Stimulated activated CD8-positive, alpha-beta memory T cell treated with anti-CD3 and anti-CD28 coated beads, Interleukin-7, amount 100 ng/mL, for 24 hours (primary cell): ENCODE measurements at regions not wholly inside any gene's neighbourhood (a gene's known extent, or its start where the extent isn't known, plus 50 kb on each side); places are given as distances from the start of the nearest gene placed in this dataset.
"Not testable (repeated sequence)": the region's sequence is repeated elsewhere in the genome, so short reads cannot be mapped to it uniquely, and the experiment has no call there.

Experiments used
- DNase-seq: peaks from one replicate; pipeline ENCODE4 v3.0.0-alpha.2; 2020; ENCODE audit warnings: low read depth

- no peak for DNase-seq
These were observed 141.8 kb upstream of the BNIP2 start for GRCh38 chr15:59830873-59831272.

GRCh38 chr15:59830098-59830497 is 141.0 kb upstream of the BNIP2 start:
- no peak for DNase-seq

- DNase-seq, result no peak
These were observed 139.7 kb upstream of the BNIP2 start for GRCh38 chr15:59828861-59829260.

- no peak for DNase-seq
These were observed 139.1 kb upstream of the BNIP2 start for GRCh38 chr15:59828263-59828662.

- DNase-seq, result no peak
These were observed 136.8 kb upstream of the BNIP2 start for GRCh38 chr15:59825901-59826300.

- no peak for DNase-seq
These were observed 132.2 kb upstream of the BNIP2 start for GRCh38 chr15:59821286-59821685.

GRCh38 chr15:59819092-59819491 is 130.0 kb upstream of the BNIP2 start:
- no peak for DNase-seq

GRCh38 chr15:59818336-59818735 is 129.2 kb upstream of the BNIP2 start:
- no peak for DNase-seq

GRCh38 chr15:59817834-59818233 is 128.7 kb upstream of the BNIP2 start:
- DNase-seq, result no peak

- no peak for DNase-seq
These were observed 127.9 kb upstream of the BNIP2 start for GRCh38 chr15:59817053-59817452.

- DNase-seq, result no peak
These were observed 125.3 kb upstream of the BNIP2 start for GRCh38 chr15:59814409-59814808.

- no peak for DNase-seq
These were observed 123.8 kb upstream of the BNIP2 start for GRCh38 chr15:59812889-59813288.

GRCh38 chr15:59812250-59812870 is 123.2 kb upstream of the BNIP2 start:
- DNase-seq, result no peak

GRCh38 chr15:59803293-59803966 is 114.3 kb upstream of the BNIP2 start:
- not testable (repeated sequence) for DNase-seq

GRCh38 chr15:59801649-59802048 is 112.5 kb upstream of the BNIP2 start:
- no peak for DNase-seq

GRCh38 chr15:59798605-59798917 is 109.4 kb upstream of the BNIP2 start:
- no peak for DNase-seq

- no peak for DNase-seq
These were observed 108.9 kb upstream of the BNIP2 start for GRCh38 chr15:59797756-59798604.

GRCh38 chr15:59794229-59794886 is 105.2 kb upstream of the BNIP2 start:
- no peak for DNase-seq

GRCh38 chr15:59792359-59792758 is 103.2 kb upstream of the BNIP2 start:
- no peak for DNase-seq

GRCh38 chr15:59791755-59792154 is 102.6 kb upstream of the BNIP2 start:
- no peak for DNase-seq

- no peak for DNase-seq
These were observed 102.0 kb upstream of the BNIP2 start for GRCh38 chr15:59791079-59791478.

GRCh38 chr15:59786466-59786865 is 97.3 kb upstream of the BNIP2 start:
- DNase-seq, result not testable (repeated sequence)

GRCh38 chr15:59785981-59786380 is 96.9 kb upstream of the BNIP2 start:
- DNase-seq, result not testable (repeated sequence)
